Medulla oblongata (tissue), 1 donor: ENCODE measurements at regions not wholly inside any gene's neighbourhood (a gene's known extent, or its start where the extent isn't known, plus 50 kb on each side); places are given as distances from the start of the nearest gene placed in this dataset.

Experiments
- DNase-seq: peaks from one replicate; pipeline ENCODE4 v3.0.0-alpha.2; 2015; ENCODE audit errors: extremely low spot score

- no peak for DNase-seq
These were observed 56.9 kb upstream of the VOPP1 start for GRCh38 chr7:55629051-55629677.

GRCh38 chr7:55624813-55625212, 52.5 kb upstream of the VOPP1 start:
- DNase-seq, result no peak

- DNase-seq, result no peak
These were observed 51.3 kb upstream of the VOPP1 start for GRCh38 chr7:55623617-55624016.

- no peak for DNase-seq
These were observed 49.9 kb upstream of the VOPP1 start for GRCh38 chr7:55622241-55622640.
